ENCODE measurements at regions not wholly inside any gene's neighbourhood (a gene's known extent, or its start where the extent isn't known, plus 50 kb on each side); places are given as distances from the start of the nearest gene placed in this dataset.

- Histone ChIP-seq H3K27me3 (replicated peaks; ENCODE audit: insufficient read depth) (no peaks in the 10 kb centered on the region), H3K27ac (no peak overlapping the region), H3K36me3 (no peaks in the 10 kb centered on the region), H3K4me3 (no peak overlapping the region), H3K9me3 (no peaks in the 10 kb centered on the region), H3K4me1 (replicated peaks) (no peaks in the 10 kb centered on the region)
- 68% methylated on average over 4 of the region's 4 CpGs for WGBS
- DNase-seq (ENCODE audit: low spot score) = no peak
- no peak for TF ChIP-seq POLR2A (IDR thresholded peaks at IDR 0.05)
- intact Hi-C loops (cut with DNase I) = no loop called here
These were observed 89.1 kb upstream of the GCFC2 start for GRCh38 chr2:75799859-75800258.

- DNase-seq (ENCODE audit: low spot score) = no peak
- TF ChIP-seq POLR2AphosphoS5 (IDR thresholded peaks at IDR 0.05) (no peak), POLR2A (IDR thresholded peaks at IDR 0.05) (no peak)
- TF ChIP-seq, protein P1, sequence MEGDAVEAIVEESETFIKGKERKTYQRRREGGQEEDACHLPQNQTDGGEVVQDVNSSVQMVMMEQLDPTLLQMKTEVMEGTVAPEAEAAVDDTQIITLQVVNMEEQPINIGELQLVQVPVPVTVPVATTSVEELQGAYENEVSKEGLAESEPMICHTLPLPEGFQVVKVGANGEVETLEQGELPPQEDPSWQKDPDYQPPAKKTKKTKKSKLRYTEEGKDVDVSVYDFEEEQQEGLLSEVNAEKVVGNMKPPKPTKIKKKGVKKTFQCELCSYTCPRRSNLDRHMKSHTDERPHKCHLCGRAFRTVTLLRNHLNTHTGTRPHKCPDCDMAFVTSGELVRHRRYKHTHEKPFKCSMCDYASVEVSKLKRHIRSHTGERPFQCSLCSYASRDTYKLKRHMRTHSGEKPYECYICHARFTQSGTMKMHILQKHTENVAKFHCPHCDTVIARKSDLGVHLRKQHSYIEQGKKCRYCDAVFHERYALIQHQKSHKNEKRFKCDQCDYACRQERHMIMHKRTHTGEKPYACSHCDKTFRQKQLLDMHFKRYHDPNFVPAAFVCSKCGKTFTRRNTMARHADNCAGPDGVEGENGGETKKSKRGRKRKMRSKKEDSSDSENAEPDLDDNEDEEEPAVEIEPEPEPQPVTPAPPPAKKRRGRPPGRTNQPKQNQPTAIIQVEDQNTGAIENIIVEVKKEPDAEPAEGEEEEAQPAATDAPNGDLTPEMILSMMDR (IDR thresholded peaks at IDR 0.05) = no peak
- H3K36me3 ChIP-seq = no peaks in the 10 kb centered on the region
- no peak overlapping the region for H3K27ac ChIP-seq
- H3K4me3 ChIP-seq = no peak overlapping the region
- WGBS = 50% methylated on average over 4 of the region's 4 CpGs
- H3K27me3 ChIP-seq (replicated peaks; ENCODE audit: insufficient read depth) = no peaks in the 10 kb centered on the region
- H3K9me3 ChIP-seq = no peaks in the 10 kb centered on the region
- no peaks in the 10 kb centered on the region for H3K4me1 ChIP-seq (replicated peaks)
- intact Hi-C loops (cut with DNase I) = no loop called here
These were observed 87.9 kb upstream of the GCFC2 start for GRCh38 chr2:75798569-75798968.

GRCh38 chr2:75792996-75793395 lies 82.3 kb upstream of the GCFC2 start:
- intact Hi-C loops (cut with DNase I) = no loop called here
- TF ChIP-seq POLR2AphosphoS5 (IDR thresholded peaks at IDR 0.05) (no peak), POLR2A (IDR thresholded peaks at IDR 0.05) (no peak)
- TF ChIP-seq, protein P1 (IDR thresholded peaks at IDR 0.05) = no peak
- Histone ChIP-seq H3K36me3 (no peaks in the 10 kb centered on the region), H3K27ac (no peak overlapping the region), H3K9me3 (no peaks in the 10 kb centered on the region), H3K27me3 (replicated peaks; ENCODE audit: insufficient read depth) (no peaks in the 10 kb centered on the region), H3K4me3 (no peak overlapping the region), H3K4me1 (replicated peaks) (no peaks in the 10 kb centered on the region)
- DNase-seq (ENCODE audit: low spot score) = no peak
- WGBS = 97% methylated on average over 1 of the region's 1 CpG

- Histone ChIP-seq H3K36me3 (no peaks in the 10 kb centered on the region), H3K9me3 (no peaks in the 10 kb centered on the region), H3K27ac (no peak overlapping the region), H3K4me3 (no peak overlapping the region), H3K27me3 (replicated peaks; ENCODE audit: insufficient read depth) (no peaks in the 10 kb centered on the region), H3K4me1 (replicated peaks) (no peaks in the 10 kb centered on the region)
- 82% methylated on average over 4 of the region's 4 CpGs for WGBS
- no peak for TF ChIP-seq POLR2A (IDR thresholded peaks at IDR 0.05)
- no peak for DNase-seq (ENCODE audit: low spot score)
- intact Hi-C loops (cut with DNase I) = no loop called here
These were observed 81.4 kb upstream of the GCFC2 start for GRCh38 chr2:75792146-75792545.

DNA sequence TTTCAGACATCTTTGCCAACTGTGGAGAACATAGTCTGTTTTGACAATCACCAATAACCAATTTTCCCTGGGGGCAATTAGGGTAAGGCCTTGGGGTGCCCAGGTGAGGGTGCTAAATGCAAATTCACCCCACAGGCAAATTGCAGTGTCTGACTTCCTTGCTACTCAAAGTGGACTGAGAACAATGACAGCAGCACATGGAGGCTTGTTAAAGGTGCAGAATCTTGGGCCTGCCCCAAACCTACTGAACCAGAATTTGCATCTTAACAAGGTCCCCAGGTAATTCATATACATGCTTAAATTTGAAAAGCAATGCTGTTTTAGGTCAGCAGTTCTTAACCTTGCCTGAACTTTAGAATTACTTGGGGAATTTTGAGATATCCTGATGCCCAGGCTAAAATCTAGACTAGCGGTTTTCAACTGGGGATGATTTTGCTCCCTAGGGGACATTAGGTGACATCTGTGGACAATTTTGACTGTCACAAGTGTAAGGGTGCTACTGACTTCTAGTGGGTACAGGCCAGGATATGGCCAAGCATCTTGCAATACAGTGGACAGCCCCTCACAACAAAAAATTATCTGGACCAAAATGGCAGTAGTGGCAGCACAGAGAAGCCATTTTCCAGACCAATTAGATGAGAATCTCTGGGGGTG lies 80.2 kb upstream of the GCFC2 start:
- intact Hi-C loops (cut with DNase I) = no loop called here
- no peaks in the 10 kb centered on the region for H3K9me3 ChIP-seq
- H3K27ac ChIP-seq = no peak overlapping the region
- WGBS = 89% methylated on average over 1 of the region's 1 CpG
- H3K4me3 ChIP-seq = no peak overlapping the region
- H3K4me1 ChIP-seq (replicated peaks) = no peaks in the 10 kb centered on the region
- H3K36me3 ChIP-seq = no peaks in the 10 kb centered on the region
- TF ChIP-seq POLR2AphosphoS5 (IDR thresholded peaks at IDR 0.05) = no peak
- TF ChIP-seq, protein P1 (IDR thresholded peaks at IDR 0.05) = no peak
- TF ChIP-seq POLR2A (IDR thresholded peaks at IDR 0.05) = no peak
- DNase-seq (ENCODE audit: low spot score) = no peak
- H3K27me3 ChIP-seq (replicated peaks; ENCODE audit: insufficient read depth) = no peaks in the 10 kb centered on the region

DNA sequence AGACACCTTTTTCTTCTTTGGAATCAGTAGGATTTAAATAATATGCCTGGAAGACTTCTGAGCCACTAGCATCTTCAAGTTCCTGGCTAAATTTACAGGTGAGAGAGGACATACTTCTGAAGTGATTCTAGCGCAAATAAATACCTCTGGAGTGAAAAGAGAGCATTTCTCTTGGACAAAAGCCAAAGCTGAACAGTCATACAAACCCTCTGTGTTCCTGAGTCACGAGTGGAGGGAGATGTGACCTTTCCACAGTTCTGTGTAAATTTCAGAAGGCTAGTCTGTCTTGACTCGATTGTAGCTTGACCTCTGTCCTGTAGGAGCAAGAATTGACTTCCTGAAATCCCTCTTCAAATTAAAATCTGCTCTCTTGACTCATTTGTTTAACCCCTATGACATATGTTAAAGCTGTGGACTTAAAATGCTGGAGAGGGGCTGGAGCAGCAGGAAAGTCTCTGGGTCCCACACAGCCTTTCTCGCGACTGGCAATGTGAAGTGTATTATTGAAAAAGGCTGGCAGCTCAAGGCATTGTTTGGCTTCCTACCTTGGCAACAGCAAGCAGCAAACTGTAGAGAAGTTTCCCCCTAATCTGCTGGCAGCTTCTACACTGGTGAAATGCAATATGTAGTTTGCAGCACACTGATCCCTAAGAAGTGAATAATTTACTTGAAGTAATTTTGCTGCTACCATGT lies 79.6 kb upstream of the GCFC2 start:
- no peak for DNase-seq (ENCODE audit: low spot score)
- H3K27ac ChIP-seq = no peak overlapping the region
- TF ChIP-seq POLR2A (IDR thresholded peaks at IDR 0.05) (no peak), POLR2AphosphoS5 (IDR thresholded peaks at IDR 0.05) (no peak)
- TF ChIP-seq, protein P1 (IDR thresholded peaks at IDR 0.05) = no peak
- H3K9me3 ChIP-seq = no peaks in the 10 kb centered on the region
- no peaks in the 10 kb centered on the region for H3K4me1 ChIP-seq (replicated peaks)
- no peaks in the 10 kb centered on the region for H3K36me3 ChIP-seq
- H3K4me3 ChIP-seq = no peak overlapping the region
- intact Hi-C loops (cut with DNase I) = no loop called here
- no peaks in the 10 kb centered on the region for H3K27me3 ChIP-seq (replicated peaks; ENCODE audit: insufficient read depth)
- 28% methylated on average over 5 of the region's 5 CpGs for WGBS
